ENCODE measurements at regions not wholly inside any gene's neighbourhood (a gene's known extent, or its start where the extent isn't known, plus 50 kb on each side); places are given as distances from the start of the nearest gene placed in this dataset.

- no peak overlapping the region for H3K4me3 ChIP-seq
- H3K4me1 ChIP-seq: no peaks in the 10 kb centered on the region
- H3K36me3 ChIP-seq: no peaks in the 10 kb centered on the region
- WGBS, 2 donors: 82 to 88% methylated on average over 1 of the region's 1 CpG
- intact Hi-C loops (cut with DNase I): no loop called here
- no peak for TF ChIP-seq CTCF (IDR thresholded peaks at IDR 0.05)
- H3K9me3 ChIP-seq: no peaks in the 10 kb centered on the region
- ATAC-seq (no peak), DNase-seq (no peak)
- peaks cover 0 to 8% (median 3%) of the 10 kb centered on the region in 7 donors for H3K27me3 ChIP-seq
- H3K27ac ChIP-seq: no peak overlapping the region
Observed at GRCh38 chr2:204202253-204202652, 265.7 kb downstream of the ICOS start.

GRCh38 chr2:204203704-204204103, 267.1 kb downstream of the ICOS start:
- 84 to 86% methylated on average over 4 of the region's 4 CpGs for WGBS, 2 donors
- intact Hi-C loops (cut with DNase I): no loop called here
- H3K27me3 ChIP-seq: peaks cover 0 to 8% (median 3%) of the 10 kb centered on the region in 7 donors
- no peak for ATAC-seq
- no peak overlapping the region for H3K4me3 ChIP-seq
- H3K36me3 ChIP-seq: no peaks in the 10 kb centered on the region
- no peaks in the 10 kb centered on the region for H3K4me1 ChIP-seq
- H3K9me3 ChIP-seq: no peaks in the 10 kb centered on the region
- TF ChIP-seq CTCF (IDR thresholded peaks at IDR 0.05): no peak
- DNase-seq: no peak
- H3K27ac ChIP-seq: no peak overlapping the region

- 64 to 77% methylated on average over 6 of the region's 6 CpGs for WGBS, 2 donors
- H3K4me1 ChIP-seq: no peaks in the 10 kb centered on the region
- intact Hi-C loops (cut with DNase I): no loop called here
Observed at GRCh38 chr2:204205082-204205481, 268.5 kb downstream of the ICOS start.

GRCh38 chr2:204205538-204205937, 269.0 kb downstream of the ICOS start:
- intact Hi-C loops (cut with DNase I): no loop called here
- Histone ChIP-seq H3K27me3 (peaks cover 0 to 8% (median 3%) of the 10 kb centered on the region in 7 donors), H3K27ac (no peak overlapping the region), H3K9me3 (no peaks in the 10 kb centered on the region), H3K4me1 (no peaks in the 10 kb centered on the region), H3K36me3 (no peaks in the 10 kb centered on the region), H3K4me3 (no peak overlapping the region)
- no peak for ATAC-seq
- WGBS, 2 donors: 31 to 42% methylated on average over 7 of the region's 7 CpGs
- no peak for TF ChIP-seq CTCF (IDR thresholded peaks at IDR 0.05)
- no peak for DNase-seq

More at GRCh38 chr2:204205082-204205481, 268.5 kb downstream of the ICOS start:
- no peak for TF ChIP-seq CTCF (IDR thresholded peaks at IDR 0.05)
- H3K36me3 ChIP-seq: no peaks in the 10 kb centered on the region
- H3K4me3 ChIP-seq: no peak overlapping the region
- DNase-seq (no peak), ATAC-seq (no peak)
- H3K27me3 ChIP-seq: peaks cover 0 to 8% (median 3%) of the 10 kb centered on the region in 7 donors
- H3K9me3 ChIP-seq: no peaks in the 10 kb centered on the region
- no peak overlapping the region for H3K27ac ChIP-seq

Measured in heart right ventricle (tissue), 16 donors.